Hindlimb muscle (tissue), 1 donor: ENCODE measurements at regions not wholly inside any gene's neighbourhood (a gene's known extent, or its start where the extent isn't known, plus 50 kb on each side); places are given as distances from the start of the nearest gene placed in this dataset.
"Not testable (repeated sequence)": the region's sequence is repeated elsewhere in the genome, so short reads cannot be mapped to it uniquely, and the experiment has no call there.

Experiments used
- DNase-seq: peaks from one replicate; pipeline ENCODE4 v3.0.0-alpha.2; 2013

DNA sequence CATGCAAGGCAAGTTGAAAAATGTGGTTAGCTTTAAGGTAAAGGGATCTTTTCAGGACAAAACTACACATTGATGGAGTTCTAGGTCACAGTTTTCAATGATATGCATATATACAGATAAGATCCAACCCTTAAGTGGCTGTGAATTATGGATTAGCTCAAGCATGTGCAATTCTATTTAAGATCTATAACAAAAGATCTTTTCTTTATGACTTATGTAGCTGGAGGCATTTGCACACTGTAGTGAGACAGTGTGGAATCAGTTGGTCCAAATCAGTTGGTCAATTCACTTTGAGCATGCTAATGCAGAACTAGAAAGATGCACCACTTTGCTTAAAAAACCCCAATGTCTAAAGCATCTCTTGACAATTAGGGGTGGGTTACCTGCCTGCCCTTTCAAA, 417.1 kb upstream of the ZEB2 start:
- no peak for DNase-seq

GRCh38 chr2:144936442-144936841, 416.5 kb upstream of the ZEB2 start:
- DNase-seq, result no peak

DNA sequence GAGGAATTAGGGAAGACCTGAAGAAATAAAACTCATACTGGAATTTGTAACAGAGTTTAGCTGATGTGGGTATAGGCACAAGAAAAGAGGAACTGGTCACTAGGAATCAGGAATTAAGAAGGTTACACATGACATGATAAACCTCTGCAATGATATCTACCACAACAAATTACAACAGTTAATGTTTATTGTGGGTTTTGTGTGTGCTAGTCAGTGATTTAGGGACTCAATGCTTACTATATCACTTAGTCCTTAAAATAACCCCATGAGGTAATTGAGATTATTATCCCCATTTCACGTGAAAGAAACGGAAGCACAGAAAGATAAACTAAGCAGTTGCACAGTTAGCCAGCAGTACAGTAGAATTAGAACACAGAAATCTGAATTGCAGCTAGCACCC, 415.8 kb upstream of the ZEB2 start:
- DNase-seq, result no peak

- DNase-seq, result no peak
Measured at GRCh38 chr2:144935191-144935590, 415.3 kb upstream of the ZEB2 start.

DNA sequence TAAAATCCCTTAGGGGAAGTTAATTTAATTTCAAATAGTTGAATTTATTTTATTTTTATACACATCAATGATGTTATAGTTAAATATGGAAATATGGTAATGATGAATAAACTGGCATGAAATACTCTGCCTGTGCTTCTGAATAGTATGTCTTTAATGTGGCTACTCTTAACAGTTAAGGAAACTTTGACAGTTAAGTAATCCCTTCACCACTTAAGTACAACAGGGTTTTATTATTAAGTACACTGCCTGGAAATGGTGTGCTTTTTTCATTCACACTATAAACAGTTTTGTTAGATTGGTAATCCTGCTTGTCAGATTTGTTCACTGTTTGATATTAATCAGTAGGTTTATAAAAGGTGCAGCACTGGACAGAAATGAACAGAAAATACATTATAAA, 412.0 kb upstream of the ZEB2 start:
- no peak for DNase-seq

- no peak for DNase-seq
Measured at GRCh38 chr2:144931480-144931879, 411.6 kb upstream of the ZEB2 start.

GRCh38 chr2:144927429-144927828, 407.5 kb upstream of the ZEB2 start:
- no peak for DNase-seq

DNA sequence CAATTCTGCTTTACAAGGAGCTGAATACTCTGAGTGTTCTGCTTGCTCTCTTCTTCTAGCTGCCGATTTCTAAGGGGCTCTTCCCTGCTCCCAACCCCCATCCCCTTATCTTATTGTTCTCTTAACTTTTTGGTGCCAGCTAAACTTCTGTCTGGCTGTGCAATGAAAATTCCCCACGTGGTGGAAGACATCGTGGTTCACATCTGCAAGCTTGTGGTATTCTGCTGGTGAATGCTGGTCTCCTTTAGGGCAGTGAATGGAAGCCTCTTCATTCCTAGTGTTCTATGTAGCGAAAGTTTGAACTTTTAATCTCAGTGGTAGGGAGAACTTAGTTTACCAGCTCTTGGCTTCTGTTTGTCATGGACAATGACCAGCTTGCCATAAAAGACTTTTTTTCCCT, 406.0 kb upstream of the ZEB2 start:
- DNase-seq, result no peak

GRCh38 chr2:144924827-144925226, 404.9 kb upstream of the ZEB2 start:
- no peak for DNase-seq

DNA sequence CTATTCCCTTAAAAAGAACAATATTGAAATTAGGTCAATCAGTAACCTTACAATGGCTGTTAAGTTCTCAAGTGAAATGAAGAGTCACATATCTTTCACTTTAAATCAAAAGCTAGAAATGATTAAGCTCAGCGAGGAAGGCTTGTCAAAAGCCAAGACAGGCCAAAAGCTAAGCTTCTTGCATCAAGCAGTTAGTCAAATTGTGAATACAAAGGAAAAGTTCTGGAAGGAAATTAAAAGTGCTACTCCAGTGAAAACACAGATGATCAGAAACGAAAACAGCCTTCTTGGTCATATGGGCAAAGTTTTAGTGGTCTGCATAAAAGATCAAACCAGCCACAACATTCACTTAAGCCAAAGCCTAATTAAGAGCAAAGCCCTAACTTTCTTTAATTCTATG, 402.6 kb upstream of the ZEB2 start:
- DNase-seq, result no peak

GRCh38 chr2:144920755-144921530, 401.0 kb upstream of the ZEB2 start:
- no peak for DNase-seq

- DNase-seq, result no peak
Measured at GRCh38 chr2:144914622-144915318, 394.9 kb upstream of the ZEB2 start.

GRCh38 chr2:144914113-144914512, 394.2 kb upstream of the ZEB2 start:
- DNase-seq, result no peak

DNA sequence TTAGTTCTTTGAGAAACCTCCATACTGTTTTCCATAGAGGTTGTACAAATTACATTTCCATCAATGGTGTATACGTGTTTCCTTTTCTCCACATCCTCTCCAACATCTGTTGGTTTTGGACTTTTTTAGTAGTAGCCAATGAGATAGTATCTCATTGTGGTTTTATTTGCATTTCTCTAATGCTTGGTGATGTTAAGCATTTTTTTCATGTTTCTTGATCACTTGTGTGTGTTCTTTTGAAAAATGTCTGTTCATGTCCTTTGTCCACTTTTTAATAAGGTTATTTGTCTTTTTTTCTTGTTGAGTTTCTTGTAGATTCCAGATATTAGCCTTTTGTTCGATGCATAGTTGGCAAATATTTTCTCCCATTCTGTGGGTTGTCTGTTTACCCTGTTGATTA, 392.3 kb upstream of the ZEB2 start:
- DNase-seq, result no peak

GRCh38 chr2:144905956-144906355, 386.0 kb upstream of the ZEB2 start:
- no peak for DNase-seq

DNA sequence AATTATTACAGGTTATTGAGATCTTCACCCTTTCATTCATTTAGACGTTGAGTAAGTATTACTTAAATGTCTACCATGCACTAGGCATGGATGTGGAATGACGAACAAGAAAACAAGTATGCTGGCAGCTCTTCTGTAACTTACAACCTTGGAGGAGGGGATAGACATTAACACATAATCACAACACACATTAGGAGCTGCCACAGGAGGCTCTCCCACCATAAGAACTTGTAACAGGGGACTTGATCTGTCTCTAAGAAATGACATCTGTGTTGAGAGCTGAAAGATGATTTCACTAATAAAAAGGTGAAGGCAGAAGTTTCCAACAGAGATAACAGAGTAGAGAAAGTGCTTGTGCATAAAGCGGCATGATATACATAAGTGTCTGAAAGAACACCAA, 384.7 kb upstream of the ZEB2 start:
- DNase-seq, result no peak

- DNase-seq, result not testable (repeated sequence)
Measured at GRCh38 chr2:144903045-144903444, 383.1 kb upstream of the ZEB2 start.

- not testable (repeated sequence) for DNase-seq
Measured at GRCh38 chr2:144901386-144901785, 381.5 kb upstream of the ZEB2 start.

GRCh38 chr2:144896341-144896740, 376.4 kb upstream of the ZEB2 start:
- no peak for DNase-seq

DNA sequence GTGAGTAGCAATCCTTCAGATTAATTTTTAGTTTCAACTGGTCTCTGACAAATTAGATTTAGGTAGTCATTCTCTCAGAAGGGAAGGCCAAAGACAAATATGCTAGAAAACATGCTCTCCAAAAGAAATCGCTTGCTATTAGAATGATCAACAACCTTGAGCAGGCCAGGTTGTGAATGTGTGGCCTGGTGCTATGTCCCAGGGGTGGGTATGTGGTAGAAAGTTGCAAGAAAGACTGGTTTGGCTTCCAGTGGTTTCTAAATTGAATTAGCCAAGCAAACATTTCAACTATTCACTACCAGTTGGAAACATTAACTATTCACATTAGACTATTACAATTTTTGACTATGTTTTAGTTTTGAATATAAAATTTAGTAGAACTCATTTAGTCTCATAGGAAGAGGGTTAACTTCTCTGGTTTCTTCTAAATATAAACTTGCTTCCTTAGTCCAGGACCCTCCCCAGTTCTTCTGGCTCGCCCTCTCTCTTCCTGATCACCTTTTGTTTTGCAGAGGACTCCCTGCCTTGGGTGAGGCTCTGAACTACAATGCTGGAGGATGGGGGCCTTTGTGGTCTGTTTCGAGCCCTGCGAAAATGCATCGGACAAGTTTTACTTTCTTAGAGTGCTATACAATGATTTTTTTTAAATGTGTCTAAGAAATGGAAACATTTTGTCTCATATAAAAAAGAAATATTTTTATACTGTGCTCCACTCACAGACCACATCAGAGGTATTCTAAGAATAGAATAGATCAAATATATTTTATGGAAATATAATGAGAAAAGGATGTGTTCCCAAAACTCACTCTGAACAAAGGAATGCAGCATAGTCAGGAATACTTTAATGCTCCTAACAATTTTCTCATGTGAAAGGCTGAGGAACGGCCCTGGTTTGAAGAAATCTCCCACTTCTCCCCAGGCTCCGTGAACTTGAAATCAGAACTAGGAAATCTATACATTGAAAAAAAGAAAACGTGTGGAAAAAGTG, 375.0 kb upstream of the ZEB2 start:
- DNase-seq, result no peak

GRCh38 chr2:144893464-144893863, 373.5 kb upstream of the ZEB2 start:
- DNase-seq, result no peak

- DNase-seq, result no peak
Measured at GRCh38 chr2:144890828-144891227, 370.9 kb upstream of the ZEB2 start.

GRCh38 chr2:144889348-144889747, 369.4 kb upstream of the ZEB2 start:
- no peak for DNase-seq
